SIG-M5 treated with dmso at 0.1 percent for 504 hours (cell line): ENCODE measurements at regions not wholly inside any gene's neighbourhood (a gene's known extent, or its start where the extent isn't known, plus 50 kb on each side); places are given as distances from the start of the nearest gene placed in this dataset.

Source experiments
- DNase-seq: peaks from one replicate; lab custom pipeline; 2025; ENCODE audit not compliant: unreplicated experiment; lab: John Stamatoyannopoulos, UW

DNA sequence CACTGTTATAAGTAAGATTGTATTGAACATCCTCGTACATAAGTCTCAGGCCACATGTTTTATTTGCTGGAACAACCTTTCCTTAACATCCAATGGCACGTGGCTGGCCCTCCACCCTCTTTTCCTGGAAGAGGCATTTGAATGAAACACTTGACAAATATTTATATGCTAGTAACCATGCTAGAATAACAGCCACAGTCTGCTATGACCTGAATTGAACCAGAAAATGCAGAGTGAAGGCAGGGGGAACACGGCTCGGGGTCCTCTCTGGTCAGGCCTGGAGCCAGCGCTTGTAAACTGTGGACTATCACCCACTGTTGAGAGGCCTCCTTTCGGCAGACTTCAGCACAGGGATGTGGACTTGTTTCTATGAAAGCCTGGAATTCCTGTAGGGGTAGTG lies 198.2 kb upstream of the COPS8 start:
- DNase-seq = no peak

DNA sequence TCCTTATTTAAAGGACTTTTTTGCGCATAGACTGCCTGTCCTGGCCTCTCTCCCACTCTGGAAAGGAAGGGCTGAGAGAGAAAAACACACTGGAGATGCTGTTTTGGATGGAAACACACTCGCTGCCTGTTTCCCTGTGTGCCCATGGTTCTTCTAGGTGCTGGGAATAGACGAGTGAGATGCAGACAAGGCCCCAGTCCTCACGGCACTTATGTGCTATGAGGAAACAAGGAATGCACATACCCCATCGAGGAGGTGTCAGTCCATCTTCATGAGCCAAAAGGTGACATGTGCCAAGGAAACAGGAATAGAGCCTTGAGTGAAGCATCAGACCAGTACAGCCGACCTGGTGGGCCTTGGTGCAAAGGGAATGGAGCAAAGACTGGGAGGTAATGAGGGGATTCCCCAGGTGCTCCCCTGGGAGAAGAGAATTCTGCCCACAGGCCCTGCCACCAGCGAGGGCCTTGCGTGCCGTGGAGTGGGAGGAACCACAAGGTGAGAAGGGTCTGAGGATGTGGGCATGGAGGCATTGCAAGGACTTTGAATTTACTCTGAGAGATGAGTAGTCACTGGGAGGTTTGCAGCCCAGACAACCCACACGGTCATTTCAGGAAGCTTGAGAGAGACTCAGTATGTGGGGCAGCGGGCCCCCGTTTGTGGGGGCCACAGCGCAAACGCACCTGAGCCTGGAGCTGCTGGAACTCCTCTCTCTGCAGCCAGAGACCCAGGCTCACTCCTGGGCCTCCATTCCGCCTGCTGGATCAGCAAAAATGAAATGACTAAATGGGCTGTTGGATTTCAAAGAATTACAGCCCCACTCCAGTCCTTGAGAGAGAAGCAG lies 197.5 kb upstream of the COPS8 start:
- no peak for DNase-seq

DNA sequence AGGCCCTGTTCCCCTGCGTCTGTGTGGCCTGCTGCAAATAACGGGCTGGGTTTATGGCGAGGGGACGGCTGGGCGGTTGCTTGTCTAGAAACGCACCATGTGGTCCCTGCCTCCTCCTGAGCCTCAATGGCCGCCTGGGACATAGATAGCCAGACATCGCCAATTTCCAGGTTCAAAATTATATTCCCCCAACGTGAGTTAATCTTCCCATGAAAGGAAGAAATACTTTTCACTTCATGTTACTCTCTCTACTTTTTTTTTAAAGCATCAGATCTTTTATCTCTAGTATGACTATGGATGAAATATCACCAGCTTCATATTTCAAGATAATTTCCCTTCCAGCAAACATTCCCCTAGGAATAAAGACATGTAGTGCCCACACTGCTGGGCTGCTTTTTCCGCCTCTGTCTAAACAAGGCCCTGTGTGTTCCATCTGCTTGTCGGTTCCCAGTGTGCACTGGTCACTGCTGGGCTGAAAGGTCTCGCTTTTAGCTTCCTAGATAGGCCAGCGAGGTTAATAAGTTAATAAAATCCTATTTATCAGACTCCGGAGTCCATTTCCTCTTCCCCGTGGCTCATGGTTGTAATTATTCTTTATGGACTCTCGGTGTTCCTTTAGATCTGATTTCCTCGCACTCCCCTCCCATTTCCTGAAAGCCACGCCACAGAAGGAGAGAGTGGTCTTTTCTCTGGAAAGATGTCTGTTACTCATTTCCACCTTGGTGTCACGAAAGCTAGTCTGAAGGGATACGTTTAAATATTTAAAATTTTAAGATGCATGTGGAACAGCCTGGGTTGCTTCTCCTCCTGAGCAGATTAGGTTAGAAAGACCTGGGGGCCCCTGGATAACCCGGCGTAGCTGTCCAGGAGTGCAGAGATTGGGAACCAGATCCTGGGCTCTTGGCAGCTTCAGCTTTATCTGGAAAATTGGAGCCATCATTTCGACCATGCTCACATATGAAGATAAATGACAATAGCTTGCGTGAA lies 196.6 kb upstream of the COPS8 start:
- no peak for DNase-seq

DNA sequence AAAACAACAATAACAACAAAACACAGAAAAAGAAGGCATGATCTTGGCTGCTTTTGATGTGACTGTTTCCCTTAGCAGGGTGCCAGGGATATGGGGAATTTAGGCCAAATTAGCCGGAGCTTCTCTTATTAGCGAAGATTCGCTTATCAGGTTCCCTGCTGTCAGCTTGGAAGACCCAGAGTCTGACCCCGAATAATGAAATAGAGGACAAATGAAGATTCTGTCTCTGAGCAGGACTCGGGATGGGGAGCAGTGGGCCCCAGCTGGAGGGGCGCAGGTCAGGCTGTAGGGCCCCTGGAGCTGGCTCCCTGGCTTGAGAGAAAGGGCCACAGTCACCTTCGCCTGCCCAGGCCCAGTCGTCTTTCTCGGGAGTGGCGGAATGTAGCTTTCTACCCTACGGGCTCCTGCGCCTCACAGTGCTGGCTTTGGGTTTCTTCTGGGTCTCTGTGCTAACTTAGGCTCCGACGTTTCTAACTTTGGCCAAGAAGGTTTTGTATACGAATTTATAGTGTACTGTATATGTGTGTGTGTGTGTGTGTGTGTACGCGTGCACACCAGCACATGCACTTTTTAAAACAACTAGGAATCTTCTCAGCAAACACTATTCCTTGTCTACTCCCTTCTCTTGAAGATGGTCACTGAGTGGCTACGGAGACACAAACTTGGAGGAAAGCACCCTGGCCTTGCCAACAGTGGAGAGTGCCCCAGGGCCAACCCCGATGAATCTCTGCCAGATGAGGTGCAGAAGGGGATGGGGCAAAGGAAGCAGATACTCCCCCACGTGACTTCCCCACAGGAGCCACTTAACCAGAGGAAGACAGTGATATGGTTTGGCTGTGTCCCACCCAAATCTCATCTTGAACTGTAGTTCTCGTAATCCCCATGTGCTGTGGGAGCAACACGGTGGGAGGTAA lies 195.6 kb upstream of the COPS8 start:
- no peak for DNase-seq

DNA sequence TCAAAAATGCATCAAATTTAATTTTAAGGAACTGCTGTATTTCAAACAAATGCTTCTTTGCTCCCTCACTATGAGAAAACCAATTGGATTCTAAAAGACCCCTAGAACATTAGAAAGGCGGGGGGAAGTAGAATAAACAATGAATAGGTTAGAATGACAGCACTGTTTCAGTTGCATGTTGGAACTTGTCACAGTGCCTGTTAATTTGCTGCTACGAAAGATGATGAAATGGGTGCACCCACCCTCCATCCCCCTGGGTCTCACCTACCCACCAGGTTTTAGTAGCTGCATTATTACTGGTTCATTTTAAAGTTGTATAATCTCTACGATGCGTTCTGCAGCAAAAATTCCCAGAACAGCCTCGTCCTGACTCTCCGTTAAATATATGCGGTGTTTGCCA lies 193.0 kb upstream of the COPS8 start:
- no peak for DNase-seq

DNA sequence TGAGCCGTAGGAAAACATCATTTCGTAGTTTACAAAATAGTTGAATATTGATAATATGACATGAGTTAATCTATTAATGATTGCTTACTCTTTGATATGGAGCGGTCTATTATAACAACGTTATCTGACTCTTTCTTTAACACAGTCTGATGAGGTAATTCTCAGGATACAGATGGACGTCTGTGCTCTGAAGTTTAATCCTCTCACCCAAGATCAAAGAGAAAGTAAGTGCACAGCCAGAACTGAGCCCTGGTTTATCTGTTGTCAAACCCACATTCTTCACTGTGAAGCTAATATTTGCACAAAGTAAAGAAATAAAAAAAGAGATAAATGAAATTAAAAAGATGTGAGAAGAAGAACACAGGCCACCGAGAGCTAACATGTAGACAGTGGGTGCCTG lies 190.9 kb upstream of the COPS8 start:
- no peak for DNase-seq

DNA sequence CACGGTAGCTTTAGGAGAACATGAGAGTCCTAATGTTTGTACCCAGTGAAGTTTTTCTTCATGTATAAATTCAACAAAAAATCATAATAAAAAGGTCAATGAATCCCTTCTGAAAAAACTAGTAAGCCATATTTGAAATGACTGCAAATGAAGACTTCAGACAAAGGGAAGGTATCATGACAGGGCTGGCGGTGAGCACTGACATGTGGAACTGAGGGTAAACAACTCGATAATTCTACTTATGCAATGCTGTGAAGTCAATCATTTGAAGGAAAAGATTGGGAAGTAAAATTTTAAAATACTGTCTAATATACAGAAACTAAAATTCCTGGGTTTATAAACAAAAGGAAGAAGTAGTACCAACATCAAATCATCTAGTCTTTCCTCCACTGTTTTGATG lies 190.2 kb upstream of the COPS8 start:
- DNase-seq = no peak

DNA sequence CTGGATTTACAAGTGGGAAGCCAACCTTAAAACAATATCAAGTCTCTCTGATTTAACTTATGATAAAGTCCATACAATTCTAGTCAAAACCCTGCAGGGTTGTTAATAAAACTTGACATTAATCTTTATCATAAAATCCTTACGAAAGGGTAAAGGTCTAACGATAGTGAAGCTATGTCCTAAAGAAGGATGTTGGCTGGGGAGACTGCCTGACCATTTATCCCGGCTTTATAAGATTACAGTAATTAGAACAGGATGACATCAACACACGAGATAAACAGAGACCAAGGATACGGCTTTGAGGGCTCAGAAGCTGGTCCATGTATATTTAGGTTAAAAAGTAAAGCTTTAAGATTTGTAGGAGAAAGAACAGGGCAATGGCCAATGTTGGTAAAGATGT lies 189.0 kb upstream of the COPS8 start:
- DNase-seq = no peak

DNA sequence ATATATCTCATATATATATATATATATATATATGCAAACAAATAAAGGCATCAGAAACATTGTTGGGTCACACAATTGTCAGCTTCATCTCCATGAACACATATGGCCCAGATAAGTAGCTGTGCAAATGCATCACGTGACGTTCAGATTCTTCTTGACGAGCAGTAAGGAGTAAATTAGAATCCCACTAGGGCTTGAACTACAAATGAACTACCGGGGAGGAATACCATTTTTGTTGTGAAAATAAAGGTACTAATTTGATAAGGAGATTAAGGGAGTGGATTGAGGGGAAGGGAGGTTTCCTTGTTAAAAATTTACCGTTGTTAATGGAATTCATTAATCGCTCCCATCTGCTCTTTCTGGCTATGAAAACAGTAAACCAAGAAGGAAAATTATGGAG lies 186.5 kb upstream of the COPS8 start:
- no peak for DNase-seq

DNA sequence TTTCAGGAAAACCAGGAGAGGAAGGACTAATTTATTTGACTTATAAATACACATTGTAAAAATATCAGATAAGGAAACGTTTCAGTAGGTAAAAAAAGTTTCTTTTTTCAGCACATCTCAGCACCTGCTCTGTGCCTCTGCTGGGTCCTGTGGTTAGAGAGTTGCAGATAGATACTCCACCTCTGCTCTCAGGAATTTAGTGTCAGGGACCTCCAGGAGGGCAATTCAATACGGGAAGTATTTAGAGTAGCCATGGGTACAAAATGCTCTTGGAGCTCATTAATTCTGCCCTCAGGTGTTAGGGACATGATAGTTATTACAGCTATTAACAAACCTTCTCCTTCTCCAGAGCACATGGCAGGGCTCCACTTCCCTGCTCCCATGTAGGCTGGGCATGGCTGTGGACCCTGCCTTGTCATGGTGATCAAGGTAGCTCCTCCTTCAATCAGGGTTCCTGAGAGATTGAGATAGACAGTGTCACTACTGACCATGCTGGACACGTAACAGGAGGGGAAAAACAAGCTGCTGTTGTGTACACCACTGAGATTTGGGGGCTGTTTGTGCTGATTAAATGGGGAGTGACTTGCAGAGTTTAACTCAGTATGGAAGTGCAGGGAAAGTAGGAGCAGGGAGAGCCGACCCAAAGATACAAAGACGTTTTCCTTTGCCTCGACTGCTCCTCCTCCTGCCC lies 185.6 kb upstream of the COPS8 start:
- DNase-seq = no peak

DNA sequence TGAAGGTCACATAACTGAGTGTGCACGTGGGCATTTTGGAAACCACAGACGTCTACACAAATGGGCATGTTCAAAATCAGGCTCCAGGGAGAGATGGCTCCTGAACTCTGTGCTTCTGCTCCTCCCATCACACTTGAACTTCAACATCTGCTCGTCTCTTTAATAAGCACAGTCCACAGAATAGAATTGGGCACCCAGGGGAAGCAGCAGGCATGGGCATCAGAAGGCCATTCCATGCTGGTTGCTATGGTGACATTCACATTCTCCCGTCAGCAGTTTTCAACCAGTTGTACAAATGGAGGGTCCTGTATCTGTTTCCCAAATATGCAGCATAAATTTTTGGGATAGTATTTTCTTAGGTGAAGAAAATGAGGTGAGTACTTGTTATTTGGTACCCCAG lies 183.7 kb upstream of the COPS8 start:
- DNase-seq = no peak

DNA sequence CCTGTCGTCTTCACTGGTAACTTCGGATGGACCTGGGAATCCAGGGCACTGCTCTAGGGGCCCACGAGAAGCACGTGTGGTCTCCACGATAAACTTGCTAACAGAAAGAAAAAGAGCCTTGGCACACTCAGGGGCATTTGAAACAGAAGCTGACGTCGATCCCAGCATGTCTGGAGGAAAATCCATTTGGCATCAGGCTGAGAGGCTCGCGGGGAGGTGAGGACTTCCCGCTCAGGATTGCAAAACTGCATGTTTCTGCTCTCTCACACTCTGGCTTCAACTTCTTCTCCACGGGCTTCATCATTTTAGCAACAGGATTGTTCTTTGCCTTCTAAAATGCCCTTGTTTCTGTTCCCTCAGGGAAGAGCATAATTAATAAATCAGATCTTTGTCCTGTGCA lies 181.7 kb upstream of the COPS8 start:
- no peak for DNase-seq

DNA sequence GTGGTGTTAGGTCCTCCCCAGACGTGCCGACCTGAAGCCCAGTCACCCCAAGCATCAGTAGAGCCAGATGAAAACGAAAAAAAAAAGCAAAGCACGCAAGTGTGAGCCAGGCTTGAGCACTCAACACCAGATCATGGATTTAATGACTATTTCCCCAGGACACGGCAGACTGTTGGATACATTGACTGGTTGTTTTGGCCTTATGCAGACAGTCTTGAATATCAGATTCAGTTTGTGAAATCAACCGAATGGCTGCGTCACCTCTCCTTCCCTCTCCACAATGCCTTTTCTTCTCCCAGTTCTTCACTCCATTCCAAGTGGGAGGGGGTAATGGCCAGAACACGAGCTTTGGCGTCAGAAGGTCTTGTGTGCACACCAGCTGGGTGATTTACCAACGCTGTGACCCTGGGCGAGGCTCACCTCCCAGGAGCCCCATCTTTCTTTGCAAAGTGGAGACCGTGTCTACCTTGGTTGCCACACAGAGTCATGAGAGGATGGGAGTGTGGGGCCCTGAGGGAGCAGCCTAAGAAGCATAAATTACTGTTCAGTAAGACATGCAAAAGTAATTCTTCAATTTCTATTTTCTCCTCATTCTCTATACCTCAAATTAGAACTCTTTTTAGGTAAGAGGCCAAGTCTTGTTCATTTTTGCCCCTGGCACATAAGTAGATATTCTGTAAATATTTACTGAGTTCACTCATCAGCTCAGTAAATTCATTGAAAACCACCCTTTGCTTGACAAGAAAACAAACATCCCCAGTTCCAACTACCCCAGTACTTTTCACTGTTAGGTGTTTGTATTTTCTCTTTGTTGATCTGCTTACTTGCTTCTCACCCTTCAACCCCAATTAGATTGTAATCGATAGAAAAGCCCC lies 181.1 kb upstream of the COPS8 start:
- DNase-seq = no peak

DNA sequence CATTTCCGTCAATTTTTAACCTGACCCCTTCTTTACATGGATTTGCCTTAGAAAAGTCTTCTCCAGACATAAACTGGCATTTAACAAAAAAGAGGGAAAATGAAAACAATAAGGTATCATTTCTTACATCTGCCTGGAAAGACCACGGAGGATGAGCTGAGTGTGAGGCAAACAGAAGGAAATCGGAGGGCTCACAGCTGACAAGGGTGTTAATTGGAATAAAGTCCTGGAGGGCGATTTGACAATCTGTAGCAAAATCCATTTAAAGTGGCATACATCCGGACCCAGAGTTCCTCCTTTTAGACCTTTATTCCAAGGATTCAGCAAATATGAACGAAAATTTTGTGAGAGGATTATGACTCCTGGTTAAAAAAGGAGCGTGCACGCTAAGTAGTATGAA lies 179.7 kb upstream of the COPS8 start:
- DNase-seq = no peak

DNA sequence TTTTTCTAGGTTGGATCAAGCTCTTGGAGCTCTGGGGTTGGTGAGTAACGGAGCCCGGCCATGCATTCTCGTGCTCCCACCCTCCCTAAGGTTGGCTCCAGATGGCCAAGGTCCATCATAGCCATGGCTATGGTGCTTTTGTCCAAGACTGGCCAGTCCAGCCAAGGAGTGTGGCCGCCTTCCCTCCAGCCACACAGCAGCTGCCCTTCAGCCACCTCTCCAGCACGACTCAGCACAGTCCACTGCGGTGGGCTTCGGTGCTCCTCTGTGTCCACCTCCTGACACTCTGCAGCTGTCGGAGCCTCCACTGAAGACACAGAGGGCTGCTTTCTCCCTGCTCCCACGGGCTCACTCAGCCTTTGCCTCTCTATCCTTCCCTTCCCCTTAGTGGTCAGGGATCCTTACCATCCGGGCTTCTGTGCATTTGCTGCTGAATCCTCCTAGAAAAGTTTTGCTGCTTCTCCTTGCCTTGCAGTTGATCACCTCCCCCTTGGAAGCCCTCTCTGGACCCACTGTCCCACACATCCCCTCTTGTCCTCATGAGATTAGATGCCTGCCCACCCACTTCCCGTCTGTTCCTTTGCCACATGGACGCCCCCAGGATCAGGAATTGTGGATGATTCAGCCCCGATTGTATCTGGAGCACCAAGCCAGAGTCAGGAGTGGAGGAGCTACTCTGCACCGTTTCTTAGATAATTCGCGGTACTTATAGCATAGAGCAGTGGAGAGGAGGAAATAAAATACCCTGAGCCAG lies 177.1 kb upstream of the COPS8 start:
- no peak for DNase-seq

DNA sequence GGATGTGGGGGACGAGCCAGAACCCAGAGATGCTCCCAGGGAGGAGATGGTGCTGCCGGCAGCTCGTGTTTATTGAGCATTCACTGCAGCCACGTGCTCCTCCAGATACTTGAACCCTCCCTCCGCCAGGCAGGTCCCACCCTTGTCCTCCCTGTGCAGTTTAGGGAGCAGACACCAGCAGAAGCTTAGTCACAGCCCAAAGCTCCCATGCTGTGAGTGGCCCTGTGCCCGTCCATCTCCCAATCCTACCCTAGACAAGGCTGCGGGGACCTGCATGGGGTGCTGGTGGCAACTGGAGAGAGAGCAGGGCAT lies 176.5 kb upstream of the COPS8 start:
- DNase-seq = no peak

DNA sequence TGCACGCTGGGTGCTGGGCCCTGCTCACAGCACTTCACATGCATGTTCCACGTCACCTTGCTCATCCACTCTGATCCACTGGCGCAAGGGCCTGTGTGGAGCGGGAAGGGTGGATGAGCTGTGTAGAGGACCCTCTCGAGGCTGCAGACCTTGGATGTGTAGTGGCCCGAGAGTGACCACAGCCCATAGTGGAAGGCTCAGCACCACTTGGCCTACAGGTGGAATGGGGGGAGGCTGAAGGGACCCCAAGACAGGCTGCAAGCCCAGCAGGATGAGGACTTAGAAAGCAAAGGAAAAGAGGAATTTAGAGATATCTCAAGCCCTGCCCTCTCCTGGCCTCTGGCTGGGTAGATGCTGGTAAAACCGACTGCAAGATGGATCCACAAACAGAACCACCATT lies 175.9 kb upstream of the COPS8 start:
- DNase-seq = no peak

DNA sequence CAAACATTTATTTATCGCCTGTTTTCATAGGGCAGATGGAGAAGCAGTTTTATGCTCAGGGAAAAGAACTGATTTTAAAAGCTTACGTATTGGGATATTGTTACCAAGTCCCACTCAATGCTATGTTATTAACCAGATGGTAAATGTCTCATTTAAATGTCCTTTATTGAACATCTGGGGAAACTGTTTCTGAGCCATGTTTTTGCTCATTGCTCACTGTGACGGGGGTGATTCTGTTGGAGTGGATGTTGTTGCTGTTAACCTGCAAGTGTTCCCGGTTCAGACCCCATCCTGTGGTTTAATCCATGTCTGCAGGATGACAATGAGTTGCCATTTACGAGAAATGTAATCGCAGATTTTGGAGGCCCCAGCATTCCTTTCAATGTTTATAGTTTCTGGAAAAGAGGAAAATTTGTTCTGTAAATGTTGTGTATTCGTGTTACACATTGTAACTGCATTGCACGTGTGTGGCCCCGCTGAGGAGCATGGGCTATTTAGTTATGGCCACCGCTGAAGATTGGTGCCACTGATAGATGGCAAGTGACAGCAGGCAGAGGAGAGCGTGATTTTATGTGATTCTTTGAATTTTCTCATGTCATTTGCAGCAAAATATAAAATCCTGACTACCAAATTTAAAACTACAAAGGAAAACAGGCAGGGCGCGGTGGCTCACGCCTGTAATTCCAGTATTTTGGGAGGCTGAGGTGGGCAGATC lies 174.8 kb upstream of the COPS8 start:
- no peak for DNase-seq
